GM12891 (cell line): ENCODE measurements at regions not wholly inside any gene's neighbourhood (a gene's known extent, or its start where the extent isn't known, plus 50 kb on each side); places are given as distances from the start of the nearest gene placed in this dataset.

Source experiments
- POLR2A ChIP-seq: IDR thresholded peaks from 2 replicates; pipeline ENCODE4 v1.6.1; 2011; ENCODE audit warnings: low read depth, low read length, control low read depth
- POLR2AphosphoS5 ChIP-seq: IDR thresholded peaks from 2 replicates; pipeline ENCODE4 v1.6.1; 2011; ENCODE audit warnings: low read depth, low read length, control low read depth
- POU2F2 ChIP-seq: IDR thresholded peaks from 2 replicates; pipeline ENCODE4 v1.6.1; 2011; ENCODE audit warnings: low read depth, mild to moderate bottlenecking, control low read depth, low read length, moderate library complexity
- SPI1 ChIP-seq: IDR thresholded peaks from 2 replicates; pipeline ENCODE4 v1.6.1; 2011; ENCODE audit warnings: low read depth, low read length, control low read depth
- TAF1 ChIP-seq: IDR thresholded peaks from 2 replicates; pipeline ENCODE4 v1.6.1; 2011; ENCODE audit warnings: low read depth, low read length, control low read depth

- TF ChIP-seq POLR2A (no peak), POLR2AphosphoS5 (no peak), SPI1 (no peak), TAF1 (no peak), POU2F2 (no peak)
Measured at GRCh38 chr10:78921895-78922294, 146.9 kb upstream of the ZMIZ1 start.
